ENCODE measurements at regions not wholly inside any gene's neighbourhood (a gene's known extent, or its start where the extent isn't known, plus 50 kb on each side); places are given as distances from the start of the nearest gene placed in this dataset.
"Not testable (repeated sequence)": the region's sequence is repeated elsewhere in the genome, so short reads cannot be mapped to it uniquely, and the experiment has no call there.

DNA sequence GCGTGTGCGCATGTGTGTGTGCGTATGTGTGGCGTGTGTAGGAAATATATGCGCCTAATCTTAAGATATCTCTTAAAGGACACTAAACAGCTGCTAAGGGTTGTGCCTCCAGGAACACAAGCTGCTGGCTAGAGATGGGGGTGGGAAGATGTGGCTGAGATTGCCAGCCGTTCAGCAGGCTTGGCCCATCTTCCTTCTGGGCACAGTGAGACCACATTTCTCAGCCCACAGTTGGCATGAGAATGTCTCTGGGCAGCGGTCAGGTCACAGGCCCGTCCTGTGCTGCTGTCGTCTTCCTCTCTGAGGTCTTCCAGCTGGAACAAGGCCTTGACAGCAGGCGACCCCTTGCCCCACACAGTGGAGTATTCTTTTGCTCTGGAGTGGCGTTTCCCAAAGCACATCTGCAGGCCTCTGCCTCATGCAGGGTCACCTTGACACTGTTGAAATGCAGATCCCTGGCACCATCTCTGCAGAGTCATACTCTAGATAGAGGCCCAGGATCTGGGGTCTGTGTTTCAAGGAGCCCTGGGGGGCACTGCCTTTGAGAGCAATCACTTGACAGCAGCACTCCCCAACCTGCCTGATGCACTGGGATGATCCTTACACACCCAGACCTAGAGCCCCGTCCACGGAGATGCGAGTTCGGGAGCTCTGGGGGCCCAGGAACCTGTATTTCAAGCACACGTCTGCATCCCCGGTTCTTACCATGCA, 335.5 kb upstream of the SFSWAP start:
- no peak for DNase-seq (ENCODE audit: low read depth in 2 of 2)

DNA sequence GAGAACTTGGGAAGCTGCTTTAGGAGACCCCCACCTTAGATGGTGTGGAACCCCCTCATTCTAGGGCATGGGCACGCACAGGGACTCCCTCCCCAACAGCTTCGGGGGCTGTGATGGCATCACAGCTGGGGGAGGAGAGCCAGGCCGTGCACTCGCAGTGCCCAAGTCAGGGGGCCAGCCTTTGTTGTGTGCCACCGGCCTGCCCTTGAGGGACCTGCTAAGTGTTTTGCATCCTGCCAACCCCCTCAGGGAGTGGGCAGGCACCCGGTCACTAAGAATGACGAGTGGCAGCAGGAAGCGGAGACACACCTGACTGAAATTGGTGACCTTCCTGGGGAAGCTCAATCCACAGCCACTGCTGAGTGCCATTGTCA, 334.9 kb upstream of the SFSWAP start:
- no peak for DNase-seq (ENCODE audit: low read depth in 2 of 2)

DNA sequence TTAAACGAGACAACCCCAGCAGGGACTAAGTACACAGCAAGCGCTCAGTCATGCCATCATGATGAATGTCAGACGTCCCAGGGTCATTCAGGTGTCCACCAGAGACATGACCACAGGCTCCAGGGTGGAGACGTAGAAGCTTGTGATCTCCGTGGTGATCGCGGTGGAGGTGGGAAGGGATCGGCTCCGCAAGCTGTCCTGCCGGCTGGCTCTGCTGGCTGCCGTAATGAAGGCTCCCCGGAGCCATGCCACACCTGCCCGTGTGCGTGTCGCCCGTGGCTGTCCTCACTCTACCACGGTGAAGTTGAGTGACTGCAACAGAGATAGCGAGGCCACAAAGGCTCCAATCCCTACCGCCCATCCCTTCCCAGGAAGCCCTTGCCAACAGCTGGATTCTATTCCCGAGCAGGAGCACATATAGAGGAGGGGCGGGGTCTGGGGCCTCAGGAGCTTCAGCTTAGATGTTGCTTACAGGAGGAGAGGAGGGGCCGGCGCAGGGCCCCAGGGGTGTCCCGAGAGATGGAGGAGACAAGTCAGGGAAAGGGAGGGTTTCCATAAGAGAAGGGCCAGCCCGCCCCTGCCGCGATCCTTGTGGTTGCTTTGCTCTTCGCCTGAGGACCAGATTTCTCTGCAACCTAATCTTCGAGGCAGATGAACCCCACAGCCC, 332.6 kb upstream of the SFSWAP start:
- DNase-seq (ENCODE audit: low read depth in 2 of 2) = no peak

- DNase-seq (ENCODE audit: low read depth in 2 of 2) = no peak
These were observed 331.8 kb upstream of the SFSWAP start for GRCh38 chr12:131378861-131379665.

DNA sequence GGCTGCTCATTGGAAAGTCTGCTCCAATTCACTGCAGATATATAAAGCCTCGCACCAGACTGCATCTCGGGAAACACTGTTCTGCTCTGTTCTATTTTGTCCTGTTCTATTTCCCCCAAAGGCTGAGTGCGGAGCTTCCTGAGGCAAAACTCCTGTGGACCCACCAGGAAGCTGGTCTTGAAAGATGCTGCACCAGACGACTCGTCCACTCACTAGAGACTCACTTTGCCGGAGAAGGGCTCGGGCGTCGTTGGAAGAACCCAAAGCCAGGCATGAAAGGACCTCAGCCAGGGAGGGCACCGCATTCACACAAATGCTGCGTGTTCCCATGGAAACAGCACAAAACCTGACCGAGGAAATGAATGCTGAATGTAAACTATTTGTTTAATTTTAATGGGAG, 331.2 kb upstream of the SFSWAP start:
- DNase-seq (ENCODE audit: low read depth in 2 of 2) = no peak

GRCh38 chr12:131380220-131380964, 330.5 kb upstream of the SFSWAP start:
- DNase-seq (ENCODE audit: low read depth in 2 of 2) = no peak

GRCh38 chr12:131380965-131381705, 329.8 kb upstream of the SFSWAP start:
- no peak for DNase-seq (ENCODE audit: low read depth in 2 of 2)

GRCh38 chr12:131381716-131382430, 329.0 kb upstream of the SFSWAP start:
- no peak for DNase-seq (ENCODE audit: low read depth in 2 of 2)

GRCh38 chr12:131383291-131383690, 327.6 kb upstream of the SFSWAP start:
- DNase-seq (ENCODE audit: low read depth in 2 of 2) = no peak

- no peak for DNase-seq (ENCODE audit: low read depth in 2 of 2)
These were observed 326.9 kb upstream of the SFSWAP start for GRCh38 chr12:131383741-131384543.

DNA sequence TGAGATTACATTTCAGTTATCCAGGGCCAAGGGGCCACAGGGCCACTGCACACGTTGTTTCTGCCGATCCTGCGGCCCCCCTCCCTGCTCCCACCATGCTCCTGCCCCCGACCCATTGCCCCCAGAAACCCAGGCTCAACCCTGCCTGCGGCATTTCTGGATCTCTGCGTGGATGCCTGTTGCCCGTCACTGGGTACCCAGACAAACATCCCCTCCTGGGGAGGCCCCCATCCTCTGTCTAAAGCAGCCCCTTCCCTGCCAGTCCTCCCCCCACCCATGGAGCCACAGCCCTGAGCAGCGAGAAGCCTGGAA, 326.4 kb upstream of the SFSWAP start:
- no peak for DNase-seq (ENCODE audit: low read depth in 2 of 2)

DNA sequence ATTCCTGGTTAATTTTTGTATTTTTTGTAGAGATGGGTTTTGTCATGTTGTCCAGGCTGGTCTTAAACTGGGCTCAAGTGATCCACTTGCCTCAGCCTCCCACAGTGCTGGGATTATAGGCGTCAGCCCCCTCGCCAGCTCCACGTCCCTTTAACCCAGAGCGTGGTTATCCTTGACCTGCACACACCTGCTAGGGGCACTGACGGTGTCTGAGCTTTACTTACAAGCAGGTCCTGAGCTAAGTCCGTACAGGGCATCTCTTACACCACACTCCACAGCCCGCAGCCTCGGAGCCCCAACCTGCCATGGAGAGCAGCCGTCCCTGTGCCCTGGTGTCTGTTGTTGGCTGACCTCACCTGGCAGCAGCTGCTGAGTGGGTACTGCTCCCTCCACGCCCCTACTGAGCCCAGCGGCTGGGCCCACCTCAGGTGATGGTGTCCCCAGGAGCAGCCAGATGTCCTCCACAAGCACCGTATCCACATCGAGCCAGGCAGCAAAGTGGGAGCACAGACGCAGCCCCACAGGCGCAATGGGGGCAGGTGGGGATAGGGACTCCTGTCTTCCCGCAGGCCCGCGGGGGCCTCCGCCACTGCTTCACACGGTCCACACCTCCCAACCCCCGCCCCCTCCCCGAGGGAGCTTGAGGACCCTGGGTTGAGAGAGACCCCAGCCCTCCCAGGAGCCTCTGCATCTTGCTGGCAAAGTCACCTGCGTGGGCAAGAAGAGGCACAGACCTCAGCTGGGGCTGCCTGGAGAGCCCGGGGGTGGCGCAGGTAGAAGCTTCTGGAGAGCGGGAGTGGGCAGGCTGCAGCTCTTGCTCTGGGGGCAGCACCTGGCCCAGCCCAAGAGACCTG, 325.4 kb upstream of the SFSWAP start:
- no peak for DNase-seq (ENCODE audit: low read depth in 2 of 2)

- DNase-seq (ENCODE audit: low read depth in 2 of 2) = no peak
These were observed 324.7 kb upstream of the SFSWAP start for GRCh38 chr12:131386167-131386521.

DNA sequence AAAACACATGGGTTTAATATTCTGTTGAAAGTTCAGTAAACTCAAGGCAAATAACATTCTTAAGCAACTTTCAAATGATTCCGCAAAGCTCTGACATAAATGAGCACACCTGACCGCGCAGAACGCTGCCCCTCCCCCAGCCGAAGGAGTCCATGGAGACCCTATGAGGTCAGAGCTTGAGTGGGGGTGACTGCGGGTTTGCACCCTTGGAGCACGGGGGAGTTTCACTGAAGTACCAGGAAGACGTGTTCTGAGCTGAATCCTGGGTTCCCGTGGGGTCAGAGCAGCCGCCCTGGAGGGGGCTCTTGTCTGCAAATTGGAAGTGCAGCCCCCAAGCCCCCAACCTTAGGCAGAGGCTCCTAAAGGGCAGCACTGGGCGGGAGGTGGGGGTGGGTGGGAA, 324.1 kb upstream of the SFSWAP start:
- no peak for DNase-seq (ENCODE audit: low read depth in 2 of 2)

DNA sequence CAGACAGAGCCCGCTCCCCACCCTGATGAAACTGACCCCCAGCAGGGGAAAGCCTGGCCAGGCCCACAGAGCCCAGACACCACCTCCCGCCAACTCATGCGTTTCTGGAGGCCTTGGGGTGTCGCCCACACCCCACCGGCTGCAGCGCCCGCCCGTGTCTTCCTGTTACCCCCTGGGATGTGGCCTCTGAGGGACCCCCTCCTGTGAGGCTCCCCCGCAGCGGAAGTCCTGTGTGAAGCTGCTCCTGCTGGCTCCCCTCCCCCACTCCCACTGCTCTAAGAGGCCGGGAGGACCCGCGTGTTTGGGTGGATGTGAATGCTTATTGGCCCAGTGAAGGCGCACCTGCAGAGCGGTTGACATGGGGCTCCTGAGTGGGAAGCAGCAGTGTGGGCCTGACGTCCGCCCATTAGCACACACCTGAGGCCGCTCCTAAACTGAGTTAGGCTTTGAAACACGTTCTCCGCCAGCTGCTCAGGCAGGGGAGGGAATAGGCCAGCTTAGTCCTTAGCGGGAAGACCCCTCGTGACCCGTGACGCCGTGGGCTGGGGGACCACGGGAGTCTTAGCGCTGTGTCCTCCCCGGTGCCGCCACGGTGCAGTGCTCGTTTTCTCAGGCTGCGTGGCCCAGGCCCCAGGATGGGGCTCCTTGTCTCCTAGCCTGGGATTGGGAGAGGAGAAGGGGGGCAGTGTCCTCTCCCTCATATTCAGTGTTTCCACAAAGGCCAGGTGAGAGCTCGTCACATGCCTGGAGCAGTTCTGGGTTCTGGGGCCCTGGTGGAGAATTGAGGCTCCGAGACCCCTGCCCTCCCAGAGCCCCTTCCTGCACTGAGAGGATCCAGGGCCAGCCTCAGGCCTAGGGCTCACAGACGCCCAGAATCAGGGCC, 323.4 kb upstream of the SFSWAP start:
- no peak for DNase-seq (ENCODE audit: low read depth in 2 of 2)

- not testable (repeated sequence) for DNase-seq (ENCODE audit: low read depth in 2 of 2)
These were observed 322.5 kb upstream of the SFSWAP start for GRCh38 chr12:131388164-131389053.
